Dedifferentiated amniotic fluid mesenchymal stem cell (primary cell): ENCODE measurements at regions not wholly inside any gene's neighbourhood (a gene's known extent, or its start where the extent isn't known, plus 50 kb on each side); places are given as distances from the start of the nearest gene placed in this dataset.

ENCODE experiments used
- DNase-seq: peaks from one replicate; pipeline ENCODE4 v3.0.0-alpha.2; 2016; ENCODE audit errors: extremely low spot score

- no peak for DNase-seq
Observed at GRCh38 chr2:181770150-181770549, 89.8 kb upstream of the NEUROD1 start.

GRCh38 chr2:181771356-181771755 lies 91.0 kb upstream of the NEUROD1 start:
- DNase-seq, result no peak

- DNase-seq, result no peak
Observed at GRCh38 chr2:181772334-181772733, 92.0 kb upstream of the NEUROD1 start.

GRCh38 chr2:181772777-181773176 lies 92.5 kb upstream of the NEUROD1 start:
- no peak for DNase-seq

- DNase-seq, result peak; percentile 79
Observed at GRCh38 chr2:181774685-181775084, 94.4 kb upstream of the NEUROD1 start.

- DNase-seq, result no peak
Observed at GRCh38 chr2:181776336-181776735, 96.0 kb upstream of the NEUROD1 start.

GRCh38 chr2:181777734-181778133 lies 97.4 kb upstream of the NEUROD1 start:
- no peak for DNase-seq

GRCh38 chr2:181778621-181779201 lies 98.4 kb upstream of the NEUROD1 start:
- no peak for DNase-seq

- no peak for DNase-seq
Observed at GRCh38 chr2:181779288-181780021, 99.1 kb upstream of the NEUROD1 start.

GRCh38 chr2:181780047-181780651 lies 99.8 kb upstream of the NEUROD1 start:
- DNase-seq, result no peak

GRCh38 chr2:181780657-181781056 lies 100.3 kb upstream of the NEUROD1 start:
- no peak for DNase-seq

GRCh38 chr2:181781078-181781786 lies 100.9 kb upstream of the NEUROD1 start:
- DNase-seq, result no peak

- no peak for DNase-seq
Observed at GRCh38 chr2:181782660-181783059, 102.3 kb upstream of the NEUROD1 start.

- no peak for DNase-seq
Observed at GRCh38 chr2:181784556-181784955, 104.2 kb upstream of the NEUROD1 start.

- no peak for DNase-seq
Observed at GRCh38 chr2:181785691-181786344, 105.5 kb upstream of the NEUROD1 start.

- DNase-seq, result no peak
Observed at GRCh38 chr2:181786371-181787228, 104.9 kb upstream of the ITPRID2 start.

GRCh38 chr2:181787310-181788048 lies 104.1 kb upstream of the ITPRID2 start:
- no peak for DNase-seq

- DNase-seq, result no peak
Observed at GRCh38 chr2:181788897-181789555, 102.5 kb upstream of the ITPRID2 start.

- DNase-seq, result no peak
Observed at GRCh38 chr2:181789827-181790448, 101.6 kb upstream of the ITPRID2 start.
